Glomerular endothelial cell (primary cell): ENCODE measurements at regions not wholly inside any gene's neighbourhood (a gene's known extent, or its start where the extent isn't known, plus 50 kb on each side); places are given as distances from the start of the nearest gene placed in this dataset.
"Not testable (repeated sequence)": the region's sequence is repeated elsewhere in the genome, so short reads cannot be mapped to it uniquely, and the experiment has no call there.

Experiments used
- DNase-seq: peaks from one replicate; pipeline ENCODE4 v3.0.0-alpha.2; 2011; ENCODE audit warnings: low read depth, low spot score; ENCODE audit errors: extremely low read depth

DNA sequence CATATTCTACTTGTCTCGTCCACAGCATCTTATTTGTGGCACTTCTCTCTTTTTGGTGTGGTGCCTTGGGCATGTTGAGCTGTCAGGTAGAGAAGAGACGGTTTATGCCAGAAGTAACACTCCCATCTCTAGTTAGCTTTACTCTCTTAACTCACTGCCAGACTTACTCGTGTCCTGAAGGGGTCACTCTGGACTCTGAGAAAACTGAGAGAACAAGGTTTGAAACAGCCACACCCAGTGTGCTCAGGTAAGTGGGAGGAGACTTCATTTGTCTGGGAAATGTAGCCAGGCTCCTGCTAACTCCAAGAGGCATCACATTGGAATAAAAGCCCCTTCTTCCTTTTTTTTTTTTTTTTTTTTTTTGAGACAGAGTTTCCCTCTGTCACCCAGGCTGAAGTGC, 360.8 kb downstream of the QKI start:
- DNase-seq: no peak

GRCh38 chr6:163774485-163774884, 360.0 kb downstream of the QKI start:
- DNase-seq: no peak

- no peak for DNase-seq
These were observed 359.1 kb downstream of the QKI start for GRCh38 chr6:163773646-163774045.

- DNase-seq: no peak
These were observed 358.2 kb downstream of the QKI start for GRCh38 chr6:163772701-163773100.

GRCh38 chr6:163771180-163771579, 356.7 kb downstream of the QKI start:
- DNase-seq: no peak

- no peak for DNase-seq
These were observed 354.4 kb downstream of the QKI start for GRCh38 chr6:163768905-163769304.

DNA sequence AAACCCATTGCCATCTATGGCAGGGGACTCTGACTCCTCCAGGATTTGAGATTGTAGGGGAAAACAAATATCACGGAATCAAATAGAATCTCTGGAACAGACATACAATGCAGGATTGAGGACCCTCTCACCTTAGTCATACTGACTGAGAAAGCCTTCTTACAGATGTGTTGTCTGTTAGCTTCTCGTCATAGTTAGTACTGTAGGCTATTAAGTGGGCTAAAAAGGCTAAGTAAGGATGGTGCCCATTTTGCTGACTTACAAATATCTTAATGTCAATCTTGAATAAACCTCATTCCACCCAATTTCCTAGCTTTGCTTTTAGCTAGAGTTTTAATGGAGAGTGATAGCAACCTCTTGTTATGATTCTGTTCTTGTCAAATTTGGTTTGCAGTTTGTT, 352.4 kb downstream of the QKI start:
- DNase-seq: no peak

DNA sequence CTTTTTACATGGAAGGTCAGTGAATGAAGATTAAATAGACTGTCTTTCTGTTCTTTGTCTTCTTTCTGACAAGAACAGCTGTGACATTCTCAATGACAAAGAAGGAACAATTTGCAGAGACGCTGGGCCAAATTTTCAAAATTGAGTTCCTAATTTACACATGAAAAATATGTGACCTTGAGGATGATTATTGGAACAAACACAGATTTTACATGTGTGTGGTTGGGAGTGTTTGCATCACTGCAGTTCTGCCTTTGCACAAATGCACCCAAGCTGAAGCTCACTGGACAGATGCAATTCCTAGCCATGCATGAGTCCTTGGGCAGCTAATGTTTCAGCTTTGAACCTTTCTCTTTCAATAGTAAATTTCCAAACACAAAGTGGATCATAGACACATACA, 350.8 kb downstream of the QKI start:
- DNase-seq: no peak

DNA sequence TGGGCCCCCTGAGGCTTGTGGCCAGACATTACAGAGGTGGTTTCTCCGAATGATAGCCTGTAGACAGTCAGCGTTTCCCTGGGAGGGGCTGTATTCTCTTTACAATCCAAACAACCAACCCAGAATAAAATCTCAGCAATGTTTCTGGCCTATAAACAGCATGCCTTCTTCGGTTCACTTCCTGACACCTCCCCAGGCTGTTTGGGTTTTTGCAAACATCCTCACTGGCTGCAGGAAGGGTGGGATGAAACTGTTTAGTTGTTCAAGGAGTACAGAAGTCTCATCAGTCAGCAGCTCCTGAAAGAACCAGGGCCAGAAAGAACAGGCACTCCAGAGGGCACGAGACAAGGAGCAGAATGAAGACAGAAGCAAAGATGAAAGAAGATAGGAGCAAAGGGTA, 350.0 kb downstream of the QKI start:
- DNase-seq: no peak

DNA sequence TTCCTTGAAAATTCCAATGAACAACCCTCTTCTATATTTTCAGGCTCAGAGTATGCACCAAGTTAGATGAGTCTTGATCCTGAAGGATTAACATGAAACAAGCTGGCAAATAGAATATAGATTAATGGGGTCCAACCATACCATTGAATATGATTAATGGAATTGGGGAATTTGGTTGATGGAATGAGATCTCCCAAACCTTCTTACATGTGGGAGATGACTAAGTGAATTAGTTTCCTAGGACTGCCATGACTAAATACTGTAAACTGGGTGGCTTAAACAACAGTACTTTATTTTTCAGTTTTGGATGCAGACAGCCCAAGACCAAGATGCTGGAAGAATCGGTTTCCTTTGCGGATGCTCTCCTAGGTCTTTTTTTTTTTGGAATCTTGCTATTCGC, 347.0 kb downstream of the QKI start:
- DNase-seq: no peak

DNA sequence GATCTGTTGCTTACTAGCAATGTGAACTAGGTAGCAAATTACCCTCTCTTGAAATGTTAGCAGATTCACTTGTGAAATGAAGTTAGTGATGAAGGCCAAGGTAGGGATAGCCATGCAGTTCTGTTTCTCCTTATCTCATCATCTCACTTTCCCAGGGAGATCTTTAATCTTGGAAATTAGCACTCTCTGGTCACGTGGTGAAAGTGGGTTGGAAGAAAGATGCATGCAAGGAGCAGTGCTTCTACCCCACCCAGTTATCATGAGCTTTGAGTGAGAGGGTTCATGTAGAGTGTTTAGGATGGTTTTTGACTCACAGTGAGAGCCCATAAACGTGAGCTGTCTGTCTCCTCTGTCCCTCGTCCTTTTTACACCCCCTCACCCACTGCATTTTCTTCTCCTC, 346.3 kb downstream of the QKI start:
- DNase-seq: no peak

- DNase-seq: no peak
These were observed 345.0 kb downstream of the QKI start for GRCh38 chr6:163759542-163759941.

- DNase-seq: no peak
These were observed 343.0 kb downstream of the QKI start for GRCh38 chr6:163757520-163757919.

- no peak for DNase-seq
These were observed 341.6 kb downstream of the QKI start for GRCh38 chr6:163756079-163756478.

DNA sequence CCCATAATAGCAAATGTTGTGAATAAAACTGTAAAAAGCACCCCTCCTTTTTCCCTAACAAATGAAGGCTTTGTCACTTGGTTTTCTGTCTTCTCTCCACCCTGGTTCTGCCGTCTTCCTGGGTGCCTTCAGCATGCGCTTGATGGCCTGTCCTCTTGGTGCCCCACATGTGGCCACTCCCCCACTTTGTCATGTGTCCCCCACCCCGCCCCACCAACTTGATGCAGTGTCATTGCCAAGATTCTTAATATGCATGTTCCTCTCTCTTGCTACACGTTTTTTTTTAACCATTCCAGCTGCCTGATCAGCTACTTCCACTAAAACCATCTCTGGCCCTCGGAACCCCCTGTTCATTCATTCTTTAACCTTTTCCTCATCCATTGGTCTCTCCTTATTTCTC, 340.3 kb downstream of the QKI start:
- DNase-seq: no peak

DNA sequence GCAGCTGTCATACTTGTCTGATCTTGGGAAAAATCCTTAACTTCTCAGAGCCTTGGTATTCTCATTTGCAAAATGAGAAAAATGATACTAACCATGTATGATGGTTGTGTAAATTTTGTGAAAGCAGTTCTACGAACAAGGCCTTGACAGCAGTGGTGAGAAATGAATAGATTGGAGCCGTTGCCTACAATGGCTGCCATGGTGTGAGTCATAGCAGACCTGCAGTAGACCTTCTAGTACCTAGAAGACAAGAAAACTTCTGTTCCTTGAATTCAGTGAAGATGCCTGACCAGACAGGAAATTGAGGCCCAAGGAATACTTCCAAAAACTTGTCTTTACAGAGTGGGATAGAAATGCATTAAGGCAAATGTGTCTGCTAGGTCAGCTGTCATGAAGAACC, 338.9 kb downstream of the QKI start:
- no peak for DNase-seq

- DNase-seq: no peak
These were observed 337.9 kb downstream of the QKI start for GRCh38 chr6:163752446-163752845.

- DNase-seq: no peak
These were observed 336.6 kb downstream of the QKI start for GRCh38 chr6:163751032-163751525.

DNA sequence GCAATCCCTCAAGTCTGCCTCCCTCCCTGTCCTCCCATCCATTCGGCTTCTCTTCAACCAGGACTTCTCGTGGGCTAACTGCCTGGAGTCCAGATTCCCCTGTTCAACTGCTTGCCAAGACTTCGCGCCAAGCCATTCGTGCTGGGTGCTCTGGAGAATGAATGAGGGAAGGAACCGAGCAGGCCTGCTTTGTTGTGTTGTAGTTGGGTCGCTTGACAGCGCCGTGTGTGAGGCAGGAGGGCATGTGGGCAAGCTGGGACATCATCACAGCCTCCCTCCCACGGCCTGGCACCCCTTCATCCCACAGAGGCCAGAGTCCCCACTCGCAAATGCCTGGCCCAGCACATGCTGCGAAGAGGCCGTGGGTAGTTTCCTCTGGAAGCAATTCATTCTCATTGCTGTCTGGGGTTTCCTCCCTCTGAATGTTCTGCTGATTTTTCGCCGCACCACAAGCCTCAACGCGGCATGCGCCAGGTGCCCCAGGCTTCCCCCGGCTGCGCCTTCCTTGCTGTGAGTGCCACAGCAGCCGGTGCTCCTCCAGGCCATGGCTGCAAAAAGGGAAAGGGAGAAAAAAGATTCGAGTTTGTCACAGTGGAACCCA, 336.0 kb downstream of the QKI start:
- no peak for DNase-seq

- DNase-seq: no peak
These were observed 334.4 kb downstream of the QKI start for GRCh38 chr6:163748886-163749285.

- no peak for DNase-seq
These were observed 333.5 kb downstream of the QKI start for GRCh38 chr6:163748036-163748435.

DNA sequence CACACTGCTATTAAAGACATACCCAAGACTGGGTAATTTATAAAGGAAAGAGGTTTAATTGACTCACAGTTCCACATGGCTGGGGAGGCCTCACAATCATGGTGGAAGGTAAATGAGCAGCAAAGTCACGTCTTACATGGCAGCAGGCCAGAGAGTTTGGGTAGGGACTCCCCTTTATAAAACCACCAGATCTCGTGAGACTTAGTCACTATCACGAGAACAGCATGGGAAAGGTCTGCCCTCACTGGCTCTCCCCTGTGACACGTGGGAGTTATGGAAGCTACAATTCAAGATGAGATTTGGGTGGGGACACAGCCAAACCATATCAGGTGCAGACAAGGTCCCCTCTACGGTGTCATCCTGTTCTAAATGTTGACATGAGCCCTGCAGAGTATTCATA, 332.5 kb downstream of the QKI start:
- not testable (repeated sequence) for DNase-seq
